ENCODE measurements at regions not wholly inside any gene's neighbourhood (a gene's known extent, or its start where the extent isn't known, plus 50 kb on each side); places are given as distances from the start of the nearest gene placed in this dataset.

- Histone ChIP-seq H3K9ac (ENCODE audit: low read depth, low read length) (no peak overlapping the region), H4K20me1 (ENCODE audit: insufficient read depth, low read length) (no peaks in the 10 kb centered on the region), H3K79me2 (ENCODE audit: insufficient read depth, low read length) (no peaks in the 10 kb centered on the region), H2AFZ (ENCODE audit: low read depth, low read length) (no peak overlapping the region), H3K4me3 (ENCODE audit: low read depth in 1 of 2, low read length in 2 of 2) (no peak overlapping the region), H3K4me2 (ENCODE audit: insufficient read depth, low read length) (no peak overlapping the region), H3K36me3 (ENCODE audit: insufficient read depth, low read length) (no peaks in the 10 kb centered on the region), H3K9me3 (ENCODE audit: insufficient read depth, low read length, severe bottlenecking) (no peaks in the 10 kb centered on the region), H3K27ac (ENCODE audit: low read length) (no peak overlapping the region), H3K27me3 (ENCODE audit: insufficient read depth, low read length, poor library complexity) (no peaks in the 10 kb centered on the region), H3K4me1 (ENCODE audit: insufficient read depth, low read length) (no peaks in the 10 kb centered on the region)
- no peak for TF ChIP-seq EZH2 (IDR thresholded peaks at IDR 0.05; ENCODE audit: borderline replicate concordance, low read depth, low read length, severe bottlenecking)
- TF ChIP-seq CTCF (IDR thresholded peaks at IDR 0.05; ENCODE audit: borderline replicate concordance, extremely low read depth, low read length, poor library complexity, severe bottlenecking) = no peak
- ATAC-seq (ENCODE audit: insufficient read depth, low read depth) = no peak
- DNase-seq = no peak
Measured at GRCh38 chr9:109728686-109729300, 51.2 kb upstream of the PALM2AKAP2 start.

- no peak overlapping the region for H3K27ac ChIP-seq (ENCODE audit: low read length)
- no peak overlapping the region for H3K4me3 ChIP-seq (ENCODE audit: low read depth in 1 of 2, low read length in 2 of 2)
- no peaks in the 10 kb centered on the region for H3K36me3 ChIP-seq (ENCODE audit: insufficient read depth, low read length)
- TF ChIP-seq CTCF (IDR thresholded peaks at IDR 0.05; ENCODE audit: borderline replicate concordance, extremely low read depth, low read length, poor library complexity, severe bottlenecking) (no peak), EZH2 (IDR thresholded peaks at IDR 0.05; ENCODE audit: borderline replicate concordance, low read depth, low read length, severe bottlenecking) (no peak)
- no peak overlapping the region for H3K4me2 ChIP-seq (ENCODE audit: insufficient read depth, low read length)
- no peaks in the 10 kb centered on the region for H3K79me2 ChIP-seq (ENCODE audit: insufficient read depth, low read length)
- no peaks in the 10 kb centered on the region for H3K4me1 ChIP-seq (ENCODE audit: insufficient read depth, low read length)
- H3K9ac ChIP-seq (ENCODE audit: low read depth, low read length) = no peak overlapping the region
- no peaks in the 10 kb centered on the region for H3K9me3 ChIP-seq (ENCODE audit: insufficient read depth, low read length, severe bottlenecking)
- DNase-seq (no peak), ATAC-seq (ENCODE audit: insufficient read depth, low read depth) (no peak)
- H2AFZ ChIP-seq (ENCODE audit: low read depth, low read length) = no peak overlapping the region
- H3K27me3 ChIP-seq (ENCODE audit: insufficient read depth, low read length, poor library complexity) = no peaks in the 10 kb centered on the region
- no peaks in the 10 kb centered on the region for H4K20me1 ChIP-seq (ENCODE audit: insufficient read depth, low read length)
Measured at GRCh38 chr9:109729513-109729912, 50.5 kb upstream of the PALM2AKAP2 start.
